ENCODE measurements at regions not wholly inside any gene's neighbourhood (a gene's known extent, or its start where the extent isn't known, plus 50 kb on each side); places are given as distances from the start of the nearest gene placed in this dataset.

DNA sequence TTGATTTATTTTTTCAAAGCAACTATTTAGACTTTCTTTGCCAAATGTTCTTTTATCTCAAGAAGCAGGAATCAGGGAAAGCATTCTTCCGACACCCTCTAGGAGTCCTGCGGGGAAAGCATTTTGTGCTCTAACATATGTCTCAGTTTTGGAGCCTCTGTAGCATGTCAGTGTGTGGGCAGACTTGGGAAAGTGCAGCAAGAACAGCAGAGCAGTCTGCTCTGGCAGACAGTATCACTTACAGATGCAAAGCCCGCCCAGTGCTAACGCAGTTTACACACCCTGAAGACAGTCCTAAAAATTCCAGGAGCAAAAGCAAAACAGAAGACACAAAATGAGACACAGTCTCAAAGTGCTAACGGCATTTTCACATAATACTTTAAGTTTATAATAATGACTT, 393.5 kb downstream of the KLF12 start:
- DNase-seq (ENCODE audit: low read depth), result peak; percentile 79
- H3K4me3 ChIP-seq (ENCODE audit: low read length), result peak overlapping the region; percentile 46
- TF ChIP-seq, protein P1, sequence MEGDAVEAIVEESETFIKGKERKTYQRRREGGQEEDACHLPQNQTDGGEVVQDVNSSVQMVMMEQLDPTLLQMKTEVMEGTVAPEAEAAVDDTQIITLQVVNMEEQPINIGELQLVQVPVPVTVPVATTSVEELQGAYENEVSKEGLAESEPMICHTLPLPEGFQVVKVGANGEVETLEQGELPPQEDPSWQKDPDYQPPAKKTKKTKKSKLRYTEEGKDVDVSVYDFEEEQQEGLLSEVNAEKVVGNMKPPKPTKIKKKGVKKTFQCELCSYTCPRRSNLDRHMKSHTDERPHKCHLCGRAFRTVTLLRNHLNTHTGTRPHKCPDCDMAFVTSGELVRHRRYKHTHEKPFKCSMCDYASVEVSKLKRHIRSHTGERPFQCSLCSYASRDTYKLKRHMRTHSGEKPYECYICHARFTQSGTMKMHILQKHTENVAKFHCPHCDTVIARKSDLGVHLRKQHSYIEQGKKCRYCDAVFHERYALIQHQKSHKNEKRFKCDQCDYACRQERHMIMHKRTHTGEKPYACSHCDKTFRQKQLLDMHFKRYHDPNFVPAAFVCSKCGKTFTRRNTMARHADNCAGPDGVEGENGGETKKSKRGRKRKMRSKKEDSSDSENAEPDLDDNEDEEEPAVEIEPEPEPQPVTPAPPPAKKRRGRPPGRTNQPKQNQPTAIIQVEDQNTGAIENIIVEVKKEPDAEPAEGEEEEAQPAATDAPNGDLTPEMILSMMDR (conservative IDR thresholded peaks at IDR 0.05; ENCODE audit: low read length), result peak; percentile 26

DNA sequence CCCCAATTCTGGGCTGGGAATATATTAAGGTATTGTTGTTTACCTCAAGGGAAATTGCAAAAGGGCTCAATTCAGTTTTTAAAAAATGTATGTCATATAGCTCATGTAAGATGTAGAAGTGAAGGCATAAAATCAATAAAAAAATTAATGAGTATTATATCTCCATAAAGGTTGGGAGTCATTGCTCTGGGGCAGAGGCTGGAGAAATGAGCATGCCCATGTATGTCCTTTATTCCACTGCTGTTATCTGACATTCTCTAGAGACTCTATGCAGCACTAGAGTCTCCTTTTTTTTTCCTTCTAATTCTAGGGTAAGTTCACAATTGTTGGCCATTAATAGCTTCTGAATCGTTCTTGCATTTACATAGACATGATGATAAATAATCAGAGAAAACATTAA, 394.8 kb downstream of the KLF12 start:
- H3K4me3 ChIP-seq (ENCODE audit: low read length), result no peak overlapping the region
- TF ChIP-seq, protein P1 (conservative IDR thresholded peaks at IDR 0.05; ENCODE audit: low read length), result no peak
- no peak for DNase-seq (ENCODE audit: low read depth)

DNA sequence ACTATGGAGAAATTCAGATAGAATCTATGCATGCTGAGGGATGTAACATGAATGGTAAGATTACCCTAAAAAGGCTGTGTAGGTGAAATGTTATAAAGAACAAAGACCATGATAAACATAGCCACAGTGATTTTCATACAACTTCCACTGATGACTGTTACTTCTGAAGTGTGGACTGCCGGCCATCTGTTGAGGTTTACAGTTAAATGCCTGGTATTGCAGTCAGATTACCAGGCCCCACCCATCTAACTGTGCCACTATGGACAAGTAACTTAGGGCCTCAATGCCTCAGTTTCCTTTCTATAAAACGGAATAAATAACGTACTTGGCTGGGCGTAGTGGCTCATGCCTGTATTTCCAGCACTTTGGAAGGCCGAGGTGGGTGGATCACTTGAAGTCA, 395.6 kb downstream of the KLF12 start:
- DNase-seq (ENCODE audit: low read depth), result peak; percentile 41
- no peak overlapping the region for H3K4me3 ChIP-seq (ENCODE audit: low read length)
- TF ChIP-seq, protein P1 (conservative IDR thresholded peaks at IDR 0.05; ENCODE audit: low read length), result no peak

DNA sequence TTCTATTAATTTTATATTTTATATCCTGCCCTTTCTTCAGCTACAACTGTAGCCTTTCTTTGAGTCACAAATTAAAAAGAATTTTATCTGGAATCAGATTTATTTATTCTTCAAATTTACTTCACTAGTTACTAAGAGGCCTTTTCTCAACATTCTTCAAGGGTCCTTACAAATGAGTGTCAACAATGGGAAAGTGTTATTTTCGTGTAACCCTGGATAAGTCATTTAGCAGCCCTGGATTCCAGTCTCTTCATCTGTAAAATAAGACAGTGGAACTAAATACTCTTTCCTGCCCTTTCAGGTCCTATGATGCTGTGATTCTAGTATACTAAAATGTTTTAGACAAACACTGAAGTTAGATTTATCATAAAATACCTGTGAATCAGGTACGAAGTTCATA, 397.0 kb downstream of the KLF12 start:
- H3K4me3 ChIP-seq (ENCODE audit: low read length), result no peak overlapping the region
- TF ChIP-seq, protein P1 (conservative IDR thresholded peaks at IDR 0.05; ENCODE audit: low read length), result no peak
- DNase-seq (ENCODE audit: low read depth), result no peak

DNA sequence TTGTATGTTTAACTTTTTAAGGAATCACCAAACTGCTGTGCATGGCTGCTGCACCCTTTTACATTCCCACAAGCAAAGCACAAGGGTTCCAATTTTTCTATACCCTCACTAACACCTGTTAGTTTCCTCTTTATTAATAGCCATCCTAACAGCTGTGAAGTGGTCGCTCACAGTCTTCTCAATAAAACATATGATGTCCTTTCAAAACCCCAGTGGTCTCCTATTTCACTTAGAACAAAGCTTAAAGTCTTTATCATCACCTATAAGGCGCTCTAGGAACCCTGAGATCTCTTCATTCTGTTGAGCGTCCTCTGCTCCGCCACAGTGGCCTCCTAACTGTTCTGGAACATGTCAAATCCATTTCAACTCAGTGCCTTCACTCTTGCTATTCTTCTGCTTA, 400.5 kb downstream of the KLF12 start:
- TF ChIP-seq, protein P1 (conservative IDR thresholded peaks at IDR 0.05; ENCODE audit: low read length), result no peak
- H3K4me3 ChIP-seq (ENCODE audit: low read length), result no peak overlapping the region
- DNase-seq (ENCODE audit: low read depth), result no peak

DNA sequence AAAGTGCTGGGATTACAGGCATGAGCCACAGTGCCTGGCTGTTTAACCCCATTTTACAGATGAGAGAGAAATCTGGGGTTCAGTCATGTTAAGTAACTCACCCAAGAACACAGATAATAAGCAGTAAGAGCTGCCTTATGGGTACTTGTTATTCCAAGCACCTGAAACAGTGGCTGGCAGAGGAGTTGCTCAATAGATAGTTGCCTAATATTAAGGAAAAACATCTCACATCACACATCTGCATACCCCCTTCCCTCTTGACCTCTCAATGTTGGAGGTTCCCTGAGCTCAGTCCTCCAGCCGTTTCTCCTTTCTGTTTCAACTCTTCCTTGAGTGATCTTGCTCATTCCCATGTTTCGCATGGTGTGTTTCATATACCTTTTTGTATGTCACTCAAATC, 401.9 kb downstream of the KLF12 start:
- no peak overlapping the region for H3K4me3 ChIP-seq (ENCODE audit: low read length)
- no peak for DNase-seq (ENCODE audit: low read depth)
- TF ChIP-seq, protein P1 (conservative IDR thresholded peaks at IDR 0.05; ENCODE audit: low read length), result no peak

DNA sequence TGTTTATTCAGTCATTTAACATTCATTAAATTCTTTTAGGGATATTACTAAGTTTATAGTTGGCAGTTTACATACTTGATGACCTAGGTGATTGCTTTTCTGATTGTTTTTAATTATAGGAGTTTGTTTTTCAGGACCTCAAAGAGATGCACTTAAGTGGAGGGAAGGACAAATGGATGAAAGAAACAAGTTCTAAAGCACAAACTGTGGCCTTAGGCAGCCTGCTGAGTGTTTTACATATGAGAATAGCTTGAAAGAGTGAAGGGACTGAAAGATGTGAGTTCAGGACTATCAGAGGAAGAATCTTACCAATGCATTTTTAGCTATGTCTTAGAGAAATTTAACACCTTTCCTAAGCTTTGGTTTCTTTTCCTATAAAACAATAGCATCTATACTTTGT, 402.6 kb downstream of the KLF12 start:
- TF ChIP-seq, protein P1 (conservative IDR thresholded peaks at IDR 0.05; ENCODE audit: low read length), result no peak
- DNase-seq (ENCODE audit: low read depth), result no peak
- no peak overlapping the region for H3K4me3 ChIP-seq (ENCODE audit: low read length)

Measured in AG10803 (cell line).